NCI-H526 treated with DMSO at 0.1 percent for 48 hours (cell line): ENCODE measurements at regions not wholly inside any gene's neighbourhood (a gene's known extent, or its start where the extent isn't known, plus 50 kb on each side); places are given as distances from the start of the nearest gene placed in this dataset.

Source experiments
- DNase-seq: peaks from one replicate; lab custom pipeline; 2025; lab: John Stamatoyannopoulos, UW

- no peak for DNase-seq
Observed at GRCh38 chr4:137203601-137204000, 328.7 kb downstream of the PCDH18 start.

- DNase-seq, result no peak
Observed at GRCh38 chr4:137200322-137200721, 332.0 kb downstream of the PCDH18 start.

GRCh38 chr4:137198791-137199190 lies 333.5 kb downstream of the PCDH18 start:
- DNase-seq, result no peak

DNA sequence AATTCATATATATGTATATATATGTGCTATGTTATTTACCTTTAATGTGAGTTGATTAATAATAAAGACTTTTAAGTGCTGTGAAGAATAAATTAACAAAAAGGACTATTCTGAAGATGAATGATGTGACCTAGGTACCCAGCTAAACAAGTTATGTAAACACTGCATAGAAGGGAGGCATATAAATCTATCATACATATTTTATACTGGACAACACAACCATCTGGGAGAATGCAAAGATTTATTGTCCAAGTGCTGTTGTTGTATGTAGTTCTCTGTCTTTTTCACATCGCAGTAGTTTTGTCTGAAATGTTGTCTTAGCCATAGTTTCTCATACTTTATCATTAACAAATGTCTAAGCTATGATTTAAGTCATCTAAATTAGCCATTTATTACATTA lies 337.6 kb downstream of the PCDH18 start:
- no peak for DNase-seq

DNA sequence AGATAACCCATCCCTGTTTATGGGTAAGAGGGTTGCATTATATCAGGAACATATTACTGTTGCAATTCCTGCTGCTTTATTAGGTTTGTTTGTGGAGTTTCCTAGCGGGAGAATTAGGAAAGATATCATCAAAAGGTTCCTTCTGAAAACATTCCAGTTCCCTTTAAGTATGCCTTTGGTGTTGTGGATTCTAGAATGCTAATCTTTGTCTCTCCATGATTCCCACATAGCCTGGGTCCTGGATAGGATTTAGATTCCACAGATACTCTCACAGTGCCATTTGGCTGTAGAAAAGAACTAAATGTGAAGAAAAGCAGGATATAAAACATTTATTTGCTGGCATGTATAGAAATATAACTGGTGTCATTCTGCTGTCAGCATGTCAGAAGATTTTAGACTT lies 338.7 kb downstream of the PCDH18 start:
- DNase-seq, result no peak

- DNase-seq, result no peak
Observed at GRCh38 chr4:137181293-137181899, 350.9 kb downstream of the PCDH18 start.

DNA sequence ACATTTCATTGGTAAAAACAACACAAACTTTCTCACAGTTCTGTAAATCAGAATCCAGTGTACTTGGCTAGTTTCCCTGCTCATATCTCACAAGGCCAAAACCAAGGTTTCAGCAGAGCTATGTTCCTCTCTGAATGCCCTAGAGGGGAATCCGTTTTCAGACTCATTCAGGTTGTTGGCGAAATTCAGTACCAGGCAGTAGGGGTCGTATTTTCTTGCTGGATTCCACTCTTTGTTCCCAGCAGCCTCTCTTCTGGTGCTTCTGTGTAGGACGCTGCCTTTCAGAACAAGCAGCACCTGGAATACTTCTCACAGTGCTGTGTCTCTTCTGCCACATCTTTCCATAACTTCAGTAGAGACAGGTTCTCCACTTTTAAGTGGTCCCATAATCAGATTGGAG lies 351.9 kb downstream of the PCDH18 start:
- no peak for DNase-seq

DNA sequence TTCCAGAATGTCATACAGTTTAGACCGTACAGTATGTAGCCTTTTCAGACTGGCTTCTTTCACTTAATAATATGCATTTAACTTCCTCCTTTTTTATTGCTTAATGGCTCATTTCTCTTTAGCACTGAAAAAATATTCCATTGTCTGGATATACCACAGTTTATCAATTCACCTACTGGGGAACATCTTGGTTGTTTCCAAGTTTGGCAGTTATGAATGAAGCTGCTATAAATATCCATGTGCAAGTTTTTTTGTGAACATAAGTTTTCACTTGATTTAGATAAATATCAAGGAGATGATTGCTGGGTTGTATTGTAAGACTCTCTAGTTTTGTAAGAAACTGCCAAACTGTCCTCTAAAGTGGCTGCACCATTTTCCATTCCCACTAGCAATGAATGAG lies 375.5 kb downstream of the PCDH18 start:
- DNase-seq, result no peak

- DNase-seq, result no peak
Observed at GRCh38 chr4:137156054-137156453, 376.2 kb downstream of the PCDH18 start.

DNA sequence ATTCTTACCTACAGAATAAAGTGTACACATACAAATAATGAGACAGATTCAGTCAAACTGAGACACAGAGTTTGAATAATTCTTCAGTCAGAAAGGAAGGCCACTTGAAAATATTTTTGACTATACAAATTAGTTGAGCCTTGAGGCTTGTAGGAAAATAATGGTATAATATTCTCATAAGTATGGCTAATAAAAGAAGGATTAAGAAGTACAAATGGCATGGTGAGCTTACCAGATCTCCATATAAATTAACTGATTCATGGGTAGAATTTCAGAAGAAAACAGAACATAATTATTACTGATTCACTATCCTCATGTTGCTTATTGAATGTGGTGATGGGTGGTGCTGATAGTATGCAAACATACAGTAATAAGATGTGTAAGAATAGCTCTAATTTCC lies 401.1 kb downstream of the PCDH18 start:
- DNase-seq, result peak; percentile 46

GRCh38 chr4:137129845-137130244 lies 402.4 kb downstream of the PCDH18 start:
- DNase-seq, result no peak

DNA sequence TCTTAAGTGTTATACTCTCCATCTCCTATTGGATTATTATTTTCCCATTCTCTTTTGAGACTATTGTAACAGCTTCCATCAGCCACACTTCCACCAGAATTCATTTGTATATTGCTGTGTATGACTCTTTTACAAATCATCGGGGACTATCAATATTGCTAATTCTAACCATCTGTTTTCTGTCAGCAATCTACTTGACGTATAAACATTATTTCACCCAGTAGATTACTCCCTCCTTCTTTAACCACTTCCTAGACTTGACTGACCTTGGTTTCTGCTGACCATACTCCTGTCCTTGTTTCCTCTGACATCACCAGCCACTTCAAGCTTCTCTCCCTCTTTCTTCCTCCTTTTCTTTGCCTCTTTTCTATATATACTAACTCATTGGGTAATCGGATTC lies 402.9 kb downstream of the PCDH18 start:
- no peak for DNase-seq

DNA sequence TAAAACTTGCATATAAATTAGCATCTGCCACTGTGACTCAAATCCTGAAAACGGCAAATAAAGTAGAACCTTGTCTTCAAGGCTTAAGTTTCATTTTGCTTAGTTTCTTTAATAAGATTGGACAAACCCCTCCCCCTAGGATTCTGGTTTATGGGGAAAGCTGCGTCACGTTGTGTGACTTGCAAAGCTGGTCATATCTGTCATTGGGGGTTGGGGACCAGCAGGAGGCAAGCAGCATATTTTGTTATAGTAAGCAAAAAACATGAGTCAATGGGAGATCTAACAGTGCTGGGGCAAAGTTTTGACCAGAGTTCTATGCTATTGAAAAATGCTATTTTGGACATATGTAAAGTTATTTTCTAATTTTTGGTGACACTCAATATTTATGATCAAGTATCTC lies 407.3 kb downstream of the PCDH18 start:
- no peak for DNase-seq

DNA sequence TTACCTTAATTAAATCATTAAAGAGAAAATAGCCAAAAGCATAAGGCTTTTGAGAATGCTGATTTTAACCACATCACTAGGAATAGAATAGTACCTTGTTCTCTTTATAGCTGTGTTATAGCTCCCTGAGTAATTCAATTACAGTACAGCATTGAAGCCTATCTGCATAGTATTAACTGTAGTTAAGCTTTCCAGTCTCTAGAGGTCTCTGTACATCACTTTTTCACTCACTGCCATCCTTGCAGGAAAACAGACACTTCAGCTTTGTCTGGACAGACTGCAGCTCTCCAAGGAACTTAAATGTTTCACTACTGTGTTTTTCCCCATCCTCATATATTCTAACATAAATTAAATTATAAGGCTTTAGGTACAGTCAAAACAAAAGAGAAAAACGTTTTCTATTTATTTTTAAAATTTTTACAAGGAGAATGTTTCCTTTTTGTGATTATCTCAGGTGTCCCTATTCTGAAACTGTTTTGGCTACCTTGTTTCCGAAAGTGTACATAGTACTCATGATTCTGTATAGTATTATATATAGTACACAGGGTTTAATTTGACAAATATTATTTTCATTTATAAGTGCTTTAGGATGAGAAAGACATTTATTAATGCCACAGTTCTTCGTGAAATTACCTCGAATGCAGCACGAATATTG lies 407.9 kb downstream of the PCDH18 start:
- peak; percentile 69 for DNase-seq

- DNase-seq, result no peak
Observed at GRCh38 chr4:137122876-137123275, 409.4 kb downstream of the PCDH18 start.

DNA sequence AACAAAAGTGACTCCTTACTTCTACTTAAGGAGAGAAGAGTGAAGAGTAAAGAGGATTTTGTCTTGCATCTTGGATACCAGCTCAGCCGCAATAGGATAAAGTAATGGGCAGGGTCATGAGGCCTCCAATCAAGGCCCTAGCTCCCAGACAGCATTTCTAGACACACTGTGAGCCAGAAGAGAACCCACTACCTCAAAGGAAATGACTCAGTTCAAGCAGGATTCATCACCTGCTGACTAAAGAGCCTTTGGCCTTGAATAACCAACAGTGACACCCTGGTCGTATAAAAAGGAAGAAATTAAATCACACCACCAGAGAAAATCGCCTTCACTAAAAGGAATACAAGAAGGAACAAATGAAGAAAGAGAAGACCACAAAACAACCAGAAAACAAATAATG lies 416.1 kb downstream of the PCDH18 start:
- DNase-seq, result no peak

GRCh38 chr4:137106733-137107132 lies 425.6 kb downstream of the PCDH18 start:
- DNase-seq, result no peak

DNA sequence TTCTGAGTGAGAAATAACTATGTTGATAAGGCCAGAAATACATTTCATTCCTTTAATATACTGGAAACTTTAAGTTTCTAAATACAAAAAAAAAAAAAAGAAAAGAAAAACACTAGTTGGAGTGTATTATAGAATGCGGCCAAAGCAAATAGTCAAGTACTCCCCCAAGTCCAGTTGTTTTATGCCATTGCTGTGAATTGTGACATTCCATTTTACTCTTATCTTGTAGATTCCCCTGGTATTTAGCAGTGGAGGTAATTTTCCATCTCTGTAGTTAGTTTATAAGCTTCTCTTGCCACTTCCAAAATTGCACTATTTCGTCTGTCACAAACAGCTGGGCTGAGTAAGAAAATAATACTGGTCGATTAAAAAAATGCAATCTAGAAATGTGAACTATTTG lies 426.0 kb downstream of the PCDH18 start:
- DNase-seq, result no peak

DNA sequence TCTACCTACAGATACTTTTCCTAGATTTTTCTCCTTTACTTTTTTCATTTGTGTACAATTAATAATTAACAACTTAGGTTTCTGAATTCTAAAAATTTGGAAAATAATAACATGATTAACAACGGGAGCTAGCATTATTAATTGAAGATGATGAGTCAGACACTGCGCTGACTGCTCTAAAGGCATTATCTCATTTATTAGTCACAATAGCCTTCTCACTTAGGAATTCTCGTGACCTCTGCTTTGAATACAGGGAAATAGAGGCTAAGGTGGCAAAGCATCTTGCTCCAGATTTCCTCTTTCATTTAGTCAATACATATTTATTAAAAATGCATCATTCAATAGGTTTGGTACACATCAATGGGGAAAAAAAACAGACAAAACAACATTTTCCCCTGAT lies 441.3 kb downstream of the PCDH18 start:
- DNase-seq, result no peak

GRCh38 chr4:137083571-137084135 lies 448.6 kb downstream of the PCDH18 start:
- no peak for DNase-seq

DNA sequence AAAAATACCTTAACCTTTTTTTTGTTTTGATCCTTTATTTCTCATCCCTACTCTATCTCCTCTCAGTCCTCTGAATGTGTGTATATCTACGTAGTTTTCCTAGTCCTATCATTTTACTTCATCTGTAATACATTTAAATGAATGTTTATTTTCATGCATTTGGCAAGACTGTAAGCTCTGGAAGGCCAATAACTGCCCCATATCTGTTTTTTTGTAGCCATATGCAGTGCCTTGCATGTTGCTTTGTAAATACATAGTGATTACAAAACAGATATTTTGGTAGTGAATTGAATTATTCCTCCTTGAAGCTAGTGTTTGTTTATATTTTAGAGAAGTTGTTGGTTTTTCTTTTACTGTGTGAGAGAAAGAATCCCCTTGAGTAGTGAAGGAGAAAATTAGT lies 450.2 kb downstream of the PCDH18 start:
- no peak for DNase-seq

DNA sequence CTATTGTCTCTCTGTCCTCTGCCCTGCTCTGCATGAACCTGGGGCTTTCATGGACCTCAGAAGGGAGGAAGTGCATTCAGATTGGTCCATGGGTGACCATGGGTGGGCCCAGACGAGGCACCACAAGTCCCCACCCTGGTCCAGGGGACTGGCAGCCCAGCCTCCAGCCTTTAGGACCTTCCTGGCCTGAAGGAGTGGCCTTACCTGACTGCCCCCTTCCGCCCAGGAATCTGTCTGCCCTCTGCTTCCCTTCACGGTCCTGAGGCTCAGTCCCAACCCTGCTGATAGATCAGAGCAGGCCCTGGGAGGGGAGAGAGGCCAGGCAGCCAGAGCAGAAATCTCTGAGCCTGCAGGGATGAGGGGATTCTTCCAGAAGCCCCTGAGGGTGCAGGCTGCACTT lies 455.4 kb downstream of the PCDH18 start:
- DNase-seq, result no peak

- DNase-seq, result no peak
Observed at GRCh38 chr4:137075586-137075985, 456.7 kb downstream of the PCDH18 start.

- DNase-seq, result no peak
Observed at GRCh38 chr4:137070614-137071013, 461.7 kb downstream of the PCDH18 start.
